Neural cell (in vitro differentiated cells): ENCODE measurements at regions not wholly inside any gene's neighbourhood (a gene's known extent, or its start where the extent isn't known, plus 50 kb on each side); places are given as distances from the start of the nearest gene placed in this dataset.

ENCODE experiments used
- H2AFZ ChIP-seq: fragments of 200-600, 300-800 bp; sonication (generic), shearing (Covaris generic); 2 replicates; pipeline ENCODE4 v1.6.0; 2014; ENCODE audit warnings: low read depth, mild to moderate bottlenecking, antibody characterized with exemption, low read length, moderate library complexity
- H3F3A ChIP-seq: fragments of 200-600 bp; shearing (Covaris generic); 2 replicates; pipeline ENCODE4 v1.6.1; 2016; ENCODE audit warnings: mild to moderate bottlenecking, moderate library complexity, mixed read lengths, antibody characterized with exemption, low read length; ENCODE audit not compliant: insufficient read depth, poor library complexity, severe bottlenecking
- H3K27ac ChIP-seq: fragments of 200-600, 300-800 bp; sonication (generic), shearing (Covaris generic); 2 replicates; pipeline ENCODE4 v1.5.1; 2014; ENCODE audit warnings: mild to moderate bottlenecking, low read length, moderate library complexity
- H3K27me3 ChIP-seq: fragments of 300-800, 200-600 bp; sonication (generic), shearing (Covaris generic); 2 replicates; pipeline ENCODE4 v1.6.0; 2014; ENCODE audit warnings: mild to moderate bottlenecking, low read depth, low read length, moderate library complexity; ENCODE audit not compliant: insufficient read depth
- H3K36me3 ChIP-seq: fragments of 300-800, 200-600 bp; sonication (generic), shearing (Covaris generic); 2 replicates; pipeline ENCODE4 v1.5.1; 2014; ENCODE audit warnings: mild to moderate bottlenecking, antibody characterized with exemption, low read length, moderate library complexity; ENCODE audit not compliant: insufficient read depth
- H3K4me2 ChIP-seq: fragments of 300-800, 200-600 bp; sonication (generic), shearing (Covaris generic); 2 replicates; pipeline ENCODE4 v1.6.0; 2014; ENCODE audit warnings: mild to moderate bottlenecking, low read length
- H3K4me3 ChIP-seq: fragments of 300-800, 200-600 bp; sonication (generic), shearing (Covaris generic); 2 replicates; pipeline ENCODE4 v1.5.1; 2014; ENCODE audit warnings: mild to moderate bottlenecking, low read length, moderate library complexity
- H3K79me2 ChIP-seq: fragments of 200-600 bp; shearing (Covaris generic); replicated peaks from 2 replicates; pipeline ENCODE4 v1.6.0; 2014; ENCODE audit warnings: mild to moderate bottlenecking, low read length, moderate library complexity; ENCODE audit not compliant: insufficient read depth
- H3K9ac ChIP-seq: fragments of 300-800, 200-600 bp; sonication (generic), shearing (Covaris generic); 2 replicates; pipeline ENCODE4 v1.6.1; 2016; ENCODE audit warnings: mild to moderate bottlenecking, low read length, mixed read lengths
- H3K9me2 ChIP-seq: fragments of 200-600 bp; shearing (Covaris generic); 2 replicates; pipeline ENCODE4 v1.6.1; 2016; ENCODE audit warnings: mild to moderate bottlenecking, low read length, mixed read lengths; ENCODE audit not compliant: insufficient read depth
- H3K9me3 ChIP-seq: fragments of 200-600, 300-800 bp; sonication (generic), shearing (Covaris generic); 2 replicates; pipeline ENCODE4 v1.6.1; 2016; ENCODE audit warnings: mild to moderate bottlenecking, mixed run types, low read length, moderate library complexity, mixed read lengths
- H4K20me1 ChIP-seq: fragments of 200-600 bp; shearing (Covaris generic); 2 replicates; pipeline ENCODE4 v1.6.1; 2016; ENCODE audit warnings: mild to moderate bottlenecking, mixed run types; ENCODE audit not compliant: insufficient read depth
- EP300 ChIP-seq: fragments of 450-650 bp; conservative IDR thresholded peaks from 2 replicates; pipeline ENCODE4 v1.6.1; 2014; ENCODE audit warnings: antibody characterized with exemption, mild to moderate bottlenecking, moderate library complexity; ENCODE audit not compliant: poor library complexity, severe bottlenecking
- EZH2 ChIP-seq: fragments of 200-600, 300-800 bp; shearing (Covaris generic), sonication (generic); IDR thresholded peaks from 2 replicates; pipeline ENCODE4 v1.6.1; 2014; ENCODE audit warnings: antibody characterized with exemption, low read length, borderline replicate concordance, mild to moderate bottlenecking; ENCODE audit not compliant: insufficient read depth, poor library complexity, severe bottlenecking
- MXI1 ChIP-seq: fragments of 450-650 bp; conservative IDR thresholded peaks from 2 replicates; pipeline ENCODE4 v1.6.1; 2014; ENCODE audit warnings: antibody characterized with exemption, mild to moderate bottlenecking; ENCODE audit not compliant: poor library complexity, severe bottlenecking
- POLR2AphosphoS5 ChIP-seq: IDR thresholded peaks from 2 replicates; pipeline ENCODE4 v1.6.1; 2012
- RAD21 ChIP-seq: fragments of 450-650 bp; conservative IDR thresholded peaks from 2 replicates; pipeline ENCODE4 v1.6.1; 2014; ENCODE audit warnings: antibody characterized with exemption, mild to moderate bottlenecking, moderate library complexity
- SMC3 ChIP-seq: fragments of 450-650 bp; conservative IDR thresholded peaks from 2 replicates; pipeline ENCODE4 v1.6.1; 2014; ENCODE audit warnings: antibody characterized with exemption, mild to moderate bottlenecking, moderate library complexity; ENCODE audit not compliant: poor library complexity
- TAF1 ChIP-seq: IDR thresholded peaks from 2 replicates; pipeline ENCODE4 v1.6.1; 2012; ENCODE audit warnings: low read depth
- TF ChIP-seq, protein P1 (sequence below): IDR thresholded peaks from 2 replicates; pipeline ENCODE4 v1.6.1; 2012; ENCODE audit warnings: borderline replicate concordance
- TF ChIP-seq, protein P2 (sequence below): fragments of 450-650 bp; IDR thresholded peaks from 2 replicates; pipeline ENCODE4 v1.5.1; 2014; ENCODE audit warnings: antibody characterized with exemption, mild to moderate bottlenecking, moderate library complexity; ENCODE audit not compliant: poor library complexity, severe bottlenecking

DNA sequence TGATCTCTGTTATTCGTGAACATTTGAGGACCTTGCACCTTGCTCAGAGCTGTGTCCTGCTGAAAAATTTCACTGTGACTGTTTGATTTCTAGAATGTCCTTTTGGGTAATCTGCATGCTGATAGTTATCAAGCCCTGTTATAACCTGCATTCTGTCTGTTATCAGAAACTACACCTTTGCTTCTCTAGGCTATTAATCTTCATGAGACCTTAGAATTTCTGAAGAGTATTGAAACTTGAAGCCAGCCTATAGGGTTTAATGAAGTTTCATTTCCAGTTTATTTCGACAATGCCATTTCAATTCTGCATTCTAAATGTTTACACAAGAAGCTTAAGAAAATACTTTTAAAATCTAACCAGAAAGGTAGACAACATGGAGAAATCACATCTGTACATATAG, 856.2 kb downstream of the SORCS1 start:
- H3F3A ChIP-seq, result peaks cover 4% of the 10 kb centered on the region

DNA sequence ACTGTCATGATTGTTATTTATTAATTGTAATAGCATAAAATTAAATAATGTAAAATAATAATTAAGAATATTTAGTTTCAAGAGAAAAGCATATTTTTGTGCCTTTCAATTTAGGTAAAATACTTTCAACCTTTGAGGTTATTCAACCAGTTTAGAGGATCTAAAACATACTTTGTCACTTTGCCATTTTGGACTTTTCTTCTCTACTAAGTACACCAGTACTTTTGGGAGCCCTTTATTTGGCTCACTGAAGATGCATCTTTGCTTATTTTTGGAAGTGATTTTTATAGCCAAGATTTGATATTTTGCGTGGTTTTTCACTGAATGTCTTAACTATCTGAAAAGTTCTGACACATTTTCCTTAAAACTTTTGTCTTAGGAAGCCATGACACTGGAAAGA, 860.5 kb downstream of the SORCS1 start:
- no peaks in the 10 kb centered on the region for H3K79me2 ChIP-seq
- TF ChIP-seq MXI1 (no peak), RAD21 (no peak), POLR2AphosphoS5 (no peak), SMC3 (no peak), EP300 (no peak), EZH2 (no peak), TAF1 (no peak)
- TF ChIP-seq, protein P1, sequence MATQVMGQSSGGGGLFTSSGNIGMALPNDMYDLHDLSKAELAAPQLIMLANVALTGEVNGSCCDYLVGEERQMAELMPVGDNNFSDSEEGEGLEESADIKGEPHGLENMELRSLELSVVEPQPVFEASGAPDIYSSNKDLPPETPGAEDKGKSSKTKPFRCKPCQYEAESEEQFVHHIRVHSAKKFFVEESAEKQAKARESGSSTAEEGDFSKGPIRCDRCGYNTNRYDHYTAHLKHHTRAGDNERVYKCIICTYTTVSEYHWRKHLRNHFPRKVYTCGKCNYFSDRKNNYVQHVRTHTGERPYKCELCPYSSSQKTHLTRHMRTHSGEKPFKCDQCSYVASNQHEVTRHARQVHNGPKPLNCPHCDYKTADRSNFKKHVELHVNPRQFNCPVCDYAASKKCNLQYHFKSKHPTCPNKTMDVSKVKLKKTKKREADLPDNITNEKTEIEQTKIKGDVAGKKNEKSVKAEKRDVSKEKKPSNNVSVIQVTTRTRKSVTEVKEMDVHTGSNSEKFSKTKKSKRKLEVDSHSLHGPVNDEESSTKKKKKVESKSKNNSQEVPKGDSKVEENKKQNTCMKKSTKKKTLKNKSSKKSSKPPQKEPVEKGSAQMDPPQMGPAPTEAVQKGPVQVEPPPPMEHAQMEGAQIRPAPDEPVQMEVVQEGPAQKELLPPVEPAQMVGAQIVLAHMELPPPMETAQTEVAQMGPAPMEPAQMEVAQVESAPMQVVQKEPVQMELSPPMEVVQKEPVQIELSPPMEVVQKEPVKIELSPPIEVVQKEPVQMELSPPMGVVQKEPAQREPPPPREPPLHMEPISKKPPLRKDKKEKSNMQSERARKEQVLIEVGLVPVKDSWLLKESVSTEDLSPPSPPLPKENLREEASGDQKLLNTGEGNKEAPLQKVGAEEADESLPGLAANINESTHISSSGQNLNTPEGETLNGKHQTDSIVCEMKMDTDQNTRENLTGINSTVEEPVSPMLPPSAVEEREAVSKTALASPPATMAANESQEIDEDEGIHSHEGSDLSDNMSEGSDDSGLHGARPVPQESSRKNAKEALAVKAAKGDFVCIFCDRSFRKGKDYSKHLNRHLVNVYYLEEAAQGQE, result no peak
- TF ChIP-seq, protein P2, sequence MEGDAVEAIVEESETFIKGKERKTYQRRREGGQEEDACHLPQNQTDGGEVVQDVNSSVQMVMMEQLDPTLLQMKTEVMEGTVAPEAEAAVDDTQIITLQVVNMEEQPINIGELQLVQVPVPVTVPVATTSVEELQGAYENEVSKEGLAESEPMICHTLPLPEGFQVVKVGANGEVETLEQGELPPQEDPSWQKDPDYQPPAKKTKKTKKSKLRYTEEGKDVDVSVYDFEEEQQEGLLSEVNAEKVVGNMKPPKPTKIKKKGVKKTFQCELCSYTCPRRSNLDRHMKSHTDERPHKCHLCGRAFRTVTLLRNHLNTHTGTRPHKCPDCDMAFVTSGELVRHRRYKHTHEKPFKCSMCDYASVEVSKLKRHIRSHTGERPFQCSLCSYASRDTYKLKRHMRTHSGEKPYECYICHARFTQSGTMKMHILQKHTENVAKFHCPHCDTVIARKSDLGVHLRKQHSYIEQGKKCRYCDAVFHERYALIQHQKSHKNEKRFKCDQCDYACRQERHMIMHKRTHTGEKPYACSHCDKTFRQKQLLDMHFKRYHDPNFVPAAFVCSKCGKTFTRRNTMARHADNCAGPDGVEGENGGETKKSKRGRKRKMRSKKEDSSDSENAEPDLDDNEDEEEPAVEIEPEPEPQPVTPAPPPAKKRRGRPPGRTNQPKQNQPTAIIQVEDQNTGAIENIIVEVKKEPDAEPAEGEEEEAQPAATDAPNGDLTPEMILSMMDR, result no peak
- H3F3A ChIP-seq, result peaks cover 4% of the 10 kb centered on the region
- no peak overlapping the region for H3K9ac ChIP-seq
- no peak overlapping the region for H2AFZ ChIP-seq
- H3K27ac ChIP-seq, result no peak overlapping the region
- H3K4me2 ChIP-seq, result no peak overlapping the region
- H3K9me2 ChIP-seq, result no peaks in the 10 kb centered on the region
- H3K9me3 ChIP-seq, result no peaks in the 10 kb centered on the region
- H3K4me3 ChIP-seq, result no peak overlapping the region
- no peaks in the 10 kb centered on the region for H3K36me3 ChIP-seq
- H4K20me1 ChIP-seq, result no peaks in the 10 kb centered on the region
- H3K27me3 ChIP-seq, result no peaks in the 10 kb centered on the region

More for the DNA sequence above, 856.2 kb downstream of the SORCS1 start:
- TF ChIP-seq RAD21, result no peak
- no peak for TF ChIP-seq EP300
- TF ChIP-seq, protein P1, result no peak
- no peak for TF ChIP-seq EZH2
- no peak for TF ChIP-seq POLR2AphosphoS5
- no peak for TF ChIP-seq SMC3
- TF ChIP-seq, protein P2, result no peak
- no peak for TF ChIP-seq MXI1
- no peak for TF ChIP-seq TAF1
- Histone ChIP-seq H3K4me3 (peak overlapping the region; percentile 7), H3K36me3 (no peaks in the 10 kb centered on the region), H3K4me2 (peak overlapping the region; percentile 15), H3K79me2 (no peaks in the 10 kb centered on the region), H3K9ac (no peak overlapping the region), H3K9me3 (no peaks in the 10 kb centered on the region), H3K27ac (peak overlapping the region; percentile 30), H3K27me3 (no peaks in the 10 kb centered on the region), H2AFZ (peak overlapping the region; percentile 17), H4K20me1 (no peaks in the 10 kb centered on the region), H3K9me2 (no peaks in the 10 kb centered on the region)
